ENCODE measurements at regions not wholly inside any gene's neighbourhood (a gene's known extent, or its start where the extent isn't known, plus 50 kb on each side); places are given as distances from the start of the nearest gene placed in this dataset.

GRCh38 chr12:90514325-90514724, 440.7 kb downstream of the CCER1 start:
- peaks cover 39% of the 10 kb centered on the region for H3K4me1 Mint-ChIP-seq
- peak overlapping the region; percentile 12 to 42 (median 34) for H3K27ac Mint-ChIP-seq
- H3K27me3 Mint-ChIP-seq (ENCODE audit: low read depth) = no peaks in the 10 kb centered on the region
- no peak overlapping the region for H3K4me3 Mint-ChIP-seq
- no peak for TF ChIP-seq CTCF (IDR thresholded peaks at IDR 0.05; ENCODE audit: unreplicated experiment in 3 of 3)
- peaks cover 11% of the 10 kb centered on the region for H3K9me3 Mint-ChIP-seq
- peaks cover 7% of the 10 kb centered on the region for H3K36me3 Mint-ChIP-seq (ENCODE audit: low read depth)

GRCh38 chr12:90512518-90512917, 442.5 kb downstream of the CCER1 start:
- Mint-ChIP-seq H3K9me3 (peaks cover 16% of the 10 kb centered on the region), H3K27ac (peak overlapping the region in 1 of 3 experiments; percentile 6), H3K27me3 (ENCODE audit: low read depth) (no peaks in the 10 kb centered on the region), H3K4me3 (no peak overlapping the region), H3K36me3 (ENCODE audit: low read depth) (peaks cover 7% of the 10 kb centered on the region), H3K4me1 (peaks cover 31% of the 10 kb centered on the region)
- no peak for TF ChIP-seq CTCF (IDR thresholded peaks at IDR 0.05; ENCODE audit: unreplicated experiment in 3 of 3)

- Mint-ChIP-seq H3K4me3 (no peak overlapping the region), H3K27ac (no peak overlapping the region), H3K27me3 (ENCODE audit: low read depth) (no peaks in the 10 kb centered on the region), H3K9me3 (peaks cover 16% of the 10 kb centered on the region), H3K36me3 (ENCODE audit: low read depth) (peaks cover 7% of the 10 kb centered on the region), H3K4me1 (peaks cover 27% of the 10 kb centered on the region)
- no peak for TF ChIP-seq CTCF (IDR thresholded peaks at IDR 0.05; ENCODE audit: unreplicated experiment in 3 of 3)
Observed at GRCh38 chr12:90510948-90511347, 444.0 kb downstream of the CCER1 start.

GRCh38 chr12:90504806-90505205, 450.2 kb downstream of the CCER1 start:
- H3K27me3 Mint-ChIP-seq (ENCODE audit: low read depth) = no peaks in the 10 kb centered on the region
- no peak for TF ChIP-seq CTCF (IDR thresholded peaks at IDR 0.05; ENCODE audit: unreplicated experiment in 3 of 3)
- H3K4me1 Mint-ChIP-seq = no peaks in the 10 kb centered on the region
- no peak overlapping the region for H3K27ac Mint-ChIP-seq
- H3K9me3 Mint-ChIP-seq = peaks cover 12% of the 10 kb centered on the region
- H3K36me3 Mint-ChIP-seq (ENCODE audit: low read depth) = peaks cover 4% of the 10 kb centered on the region
- no peak overlapping the region for H3K4me3 Mint-ChIP-seq

GRCh38 chr12:90502070-90502469, 452.9 kb downstream of the CCER1 start:
- H3K9me3 Mint-ChIP-seq = peaks cover 6% of the 10 kb centered on the region
- no peaks in the 10 kb centered on the region for H3K36me3 Mint-ChIP-seq (ENCODE audit: low read depth)
- H3K27ac Mint-ChIP-seq = no peak overlapping the region
- no peak overlapping the region for H3K4me3 Mint-ChIP-seq
- TF ChIP-seq CTCF (IDR thresholded peaks at IDR 0.05; ENCODE audit: unreplicated experiment in 3 of 3) = no peak
- H3K27me3 Mint-ChIP-seq (ENCODE audit: low read depth) = no peaks in the 10 kb centered on the region
- H3K4me1 Mint-ChIP-seq = no peaks in the 10 kb centered on the region

- no peak for TF ChIP-seq CTCF (IDR thresholded peaks at IDR 0.05; ENCODE audit: unreplicated experiment in 3 of 3)
- peaks cover 9% of the 10 kb centered on the region for H3K9me3 Mint-ChIP-seq
- H3K27ac Mint-ChIP-seq = no peak overlapping the region
- no peaks in the 10 kb centered on the region for H3K4me1 Mint-ChIP-seq
- no peak overlapping the region for H3K4me3 Mint-ChIP-seq
- H3K27me3 Mint-ChIP-seq (ENCODE audit: low read depth) = no peaks in the 10 kb centered on the region
- no peaks in the 10 kb centered on the region for H3K36me3 Mint-ChIP-seq (ENCODE audit: low read depth)
Observed at GRCh38 chr12:90501412-90501811, 453.6 kb downstream of the CCER1 start.

Data from nephron (organoid).